ENCODE measurements at regions not wholly inside any gene's neighbourhood (a gene's known extent, or its start where the extent isn't known, plus 50 kb on each side); places are given as distances from the start of the nearest gene placed in this dataset.
A peak's percentile ranks its signal among the peaks of the same experiment; 100 is the strongest.
"Not testable (repeated sequence)": the region's sequence is repeated elsewhere in the genome, so short reads cannot be mapped to it uniquely, and the experiment has no call there.

- TF ChIP-seq GATA2 (IDR thresholded peaks at IDR 0.05; ENCODE audit: insufficient read depth, insufficient read length, low read depth, low read length) (no peak), JUN (IDR thresholded peaks at IDR 0.05; ENCODE audit: borderline replicate concordance, insufficient read depth, insufficient read length, low read depth) (peak; percentile 83), CTCF (IDR thresholded peaks at IDR 0.05; ENCODE audit: extremely low read depth in 1 of 2, insufficient read depth in 1 of 2, low read depth in 1 of 2, low read length in 2 of 2) (no peak)
- Histone ChIP-seq H3K9me3 (replicated peaks; ENCODE audit: control insufficient read depth, insufficient read depth, low read length) (no peaks in the 10 kb centered on the region), H3K4me2 (ENCODE audit: insufficient read depth, low read length) (no peak overlapping the region), H3K27me3 (ENCODE audit: control insufficient read depth in 2 of 2, insufficient read depth in 2 of 2, low read length in 2 of 2) (no peaks in the 10 kb centered on the region), H4K20me1 (replicated peaks; ENCODE audit: control insufficient read depth, extremely low read depth, insufficient read depth, low read length) (no peaks in the 10 kb centered on the region), H3K4me1 (ENCODE audit: control insufficient read depth, extremely low read depth, insufficient read depth, low read length) (peaks cover 2% of the 10 kb centered on the region), H3K4me3 (replicated peaks in 1 of 3; ENCODE audit: insufficient read depth in 1 of 3, low read depth in 1 of 3, low read length in 3 of 3) (no peak overlapping the region), H3K79me2 (ENCODE audit: control insufficient read depth, insufficient read depth, low read length) (no peaks in the 10 kb centered on the region), H3K9ac (replicated peaks; ENCODE audit: extremely low read depth, insufficient read depth, low read length) (no peak overlapping the region), H2AFZ (ENCODE audit: low read depth, low read length) (no peak overlapping the region), H3K36me3 (ENCODE audit: control insufficient read depth in 2 of 2, extremely low read depth in 1 of 2, insufficient read depth in 2 of 2, low read length in 2 of 2) (no peaks in the 10 kb centered on the region), H3K9me1 (replicated peaks; ENCODE audit: control insufficient read depth, extremely low read depth, insufficient read depth, low read length) (no peaks in the 10 kb centered on the region), H3K27ac (ENCODE audit: insufficient read depth, low read depth, low read length) (peak overlapping the region; percentile 5)
- dilution Hi-C loops (cut with MboI; ENCODE audit: extremely low pct_ligation_motif_present, low sequenced_read_pairs) (no loop called here), intact Hi-C loops (cut with micrococcal nuclease) (no loop called here)
- no TSS peak for BruUV-seq (replicated peaks)
- no peak for FAIRE-seq
- CTCF ChIA-PET, result interaction anchor here (1.2 kb wide), 1 partner anchor 338 kb away, joined by 4 read pairs; no protein-coding TSS in a partner anchor
- DNase-seq (ENCODE audit: low read depth, low spot score), result peak; percentile 37
- POLR2A ChIA-PET, result interaction anchor here (0.6 kb wide), 1 partner anchor 795 kb away, joined by 5 read pairs; no protein-coding TSS in a partner anchor
Measured at GRCh38 chr6:150756173-150756572, 109.3 kb upstream of the MTHFD1L start.

DNA sequence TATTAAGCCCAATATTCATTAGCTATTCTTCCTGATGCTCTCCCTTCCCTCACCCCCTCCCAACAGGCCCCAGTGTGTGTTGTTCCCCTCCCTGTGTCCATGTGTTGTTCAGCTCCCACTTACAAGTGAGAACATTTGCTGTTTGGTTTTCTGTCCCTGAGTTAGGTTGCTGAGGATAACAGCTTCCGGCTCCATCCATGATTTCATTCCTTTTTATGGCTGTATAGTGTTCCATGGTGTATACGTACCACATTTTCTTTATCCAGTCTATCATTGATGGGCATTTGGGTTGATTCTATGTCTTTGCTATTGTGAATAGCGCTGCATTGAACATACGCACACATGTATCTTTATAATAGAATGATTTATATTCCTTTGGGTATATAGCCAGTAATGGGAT, 107.7 kb upstream of the MTHFD1L start:
- BruUV-seq (replicated peaks); H3K4me2 ChIP-seq (ENCODE audit: insufficient read depth, low read length); dilution Hi-C loops (cut with MboI; ENCODE audit: extremely low pct_ligation_motif_present, low sequenced_read_pairs): not testable (repeated sequence)

More for the DNA sequence above, 107.7 kb upstream of the MTHFD1L start:
- CTCF ChIA-PET; H3K9me3 ChIP-seq (replicated peaks; ENCODE audit: control insufficient read depth, insufficient read depth, low read length); intact Hi-C loops (cut with micrococcal nuclease); H3K36me3 ChIP-seq (ENCODE audit: control insufficient read depth in 2 of 2, extremely low read depth in 1 of 2, insufficient read depth in 2 of 2, low read length in 2 of 2); H3K27ac ChIP-seq (ENCODE audit: insufficient read depth, low read depth, low read length); H3K4me1 ChIP-seq (ENCODE audit: control insufficient read depth, extremely low read depth, insufficient read depth, low read length); H3K9me1 ChIP-seq (replicated peaks; ENCODE audit: control insufficient read depth, extremely low read depth, insufficient read depth, low read length); DNase-seq (ENCODE audit: low read depth, low spot score); H3K4me3 ChIP-seq (replicated peaks in 1 of 3; ENCODE audit: insufficient read depth in 1 of 3, low read depth in 1 of 3, low read length in 3 of 3); POLR2A ChIA-PET; H4K20me1 ChIP-seq (replicated peaks; ENCODE audit: control insufficient read depth, extremely low read depth, insufficient read depth, low read length); H2AFZ ChIP-seq (ENCODE audit: low read depth, low read length); FAIRE-seq; H3K9ac ChIP-seq (replicated peaks; ENCODE audit: extremely low read depth, insufficient read depth, low read length); H3K79me2 ChIP-seq (ENCODE audit: control insufficient read depth, insufficient read depth, low read length); H3K27me3 ChIP-seq (ENCODE audit: control insufficient read depth in 2 of 2, insufficient read depth in 2 of 2, low read length in 2 of 2): not testable (repeated sequence)

All from endothelial cell of umbilical vein (primary cell).